Kidney (tissue), 13 donors: ENCODE measurements at regions not wholly inside any gene's neighbourhood (a gene's known extent, or its start where the extent isn't known, plus 50 kb on each side); places are given as distances from the start of the nearest gene placed in this dataset.
"Not testable (repeated sequence)": the region's sequence is repeated elsewhere in the genome, so short reads cannot be mapped to it uniquely, and the experiment has no call there.

Experiments used
- DNase-seq, 5 donors: peaks; one replicate each; pipeline ENCODE4 v3.0.0-alpha.2; 2013 to 2020
- FAIRE-seq: peaks from 2 replicates; lab custom pipeline; 2012; peaks lifted over from hg19 to GRCh38; lab: Jason Lieb, UNC
- H3K27ac ChIP-seq, 2 donors: one replicate each; pipeline ENCODE4 v1.7.0; 2013; ENCODE audit warnings: low read depth in 2 of 2, low read length in 2 of 2, inconsistent platforms in 1 of 2
- H3K27me3 ChIP-seq: one replicate; pipeline ENCODE4 v1.7.1; 2013; ENCODE audit warnings: low read length, inconsistent platforms; ENCODE audit not compliant: control insufficient read depth, insufficient read depth
- H3K36me3 ChIP-seq, 3 donors: one replicate each; pipeline versions ENCODE4 v1.7.0 to v1.7.1; 2013; ENCODE audit warnings: low read length in 3 of 3, control low read depth in 1 of 3, inconsistent platforms in 1 of 3; ENCODE audit not compliant: insufficient read depth in 3 of 3, control insufficient read depth in 2 of 3
- H3K4me1 ChIP-seq, 3 donors: one replicate each; pipeline versions ENCODE4 v1.7.0 to v1.7.1; 2013; ENCODE audit warnings: low read length in 3 of 3, inconsistent platforms in 1 of 3, low read depth in 1 of 3; ENCODE audit not compliant: control insufficient read depth in 2 of 3, insufficient read depth in 2 of 3
- H3K4me3 ChIP-seq, 3 donors: one replicate each; pipeline versions ENCODE4 v1.7.0 to v1.8.1; 2013; ENCODE audit warnings: low read length in 3 of 3, control low read depth in 1 of 3, inconsistent platforms in 1 of 3
- H3K9ac ChIP-seq, 3 donors: one replicate each; pipeline versions ENCODE4 v1.7.0 to v1.7.1; 2013; ENCODE audit warnings: low read length in 3 of 3, control low read depth in 1 of 3, inconsistent platforms in 1 of 3
- H3K9me3 ChIP-seq, 3 donors: one replicate each; pipeline versions ENCODE4 v1.7.0 to v1.7.1; 2013; ENCODE audit warnings: low read length in 3 of 3, control low read depth in 1 of 3, inconsistent platforms in 1 of 3; ENCODE audit not compliant: control insufficient read depth in 2 of 3, insufficient read depth in 1 of 3
- intact Hi-C: fragments of 100-400 bp; cut with DNase I; formaldehyde crosslinking; loops from one replicate; pipeline ENCODE4 v1.11.1; 2022
- TF ChIP-seq, protein P1 (sequence below): IDR thresholded peaks from 3 replicates; pipeline ENCODE4 v1.5.1; 2012; ENCODE audit warnings: mild to moderate bottlenecking, moderate library complexity, borderline replicate concordance; ENCODE audit not compliant: insufficient read depth; ENCODE audit errors: extremely low read depth
- donor health status: control.
- donor health status: control.
- donor health status: control.
- donor health status: control.
- donor health status: control.
- donor health status: DM: yes; HTN: yes; CAD: no.
- donor health status: Normal renal cell carcinoma (clear cell type).

DNA sequence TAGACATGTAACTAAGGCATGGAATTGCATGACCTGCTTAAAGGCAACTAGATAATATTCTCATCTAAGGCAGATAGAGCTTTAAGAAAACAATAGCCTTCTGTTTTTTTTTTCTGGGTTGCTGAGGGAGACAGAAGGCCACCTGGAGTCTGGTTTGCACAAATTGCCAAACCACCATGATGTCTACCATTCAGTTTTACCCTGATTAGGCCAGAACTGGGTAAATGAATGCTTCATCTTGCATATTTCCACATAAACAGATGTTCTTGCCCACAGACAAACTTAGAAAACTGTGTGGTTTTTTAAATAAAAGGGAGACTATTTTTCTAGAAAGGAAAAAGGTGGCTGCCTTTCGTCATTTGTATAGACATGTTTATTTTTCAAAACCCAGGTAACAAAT is 278.7 kb upstream of the PRICKLE1 start:
- no peaks in the 10 kb centered on the region for H3K27me3 ChIP-seq
- FAIRE-seq (no peak), DNase-seq (no peak)
- intact Hi-C loops = no loop called here
- H3K4me1 ChIP-seq = no peaks in the 10 kb centered on the region
- H3K36me3 ChIP-seq = no peaks in the 10 kb centered on the region
- H3K9me3 ChIP-seq = no peaks in the 10 kb centered on the region
- TF ChIP-seq, protein P1, sequence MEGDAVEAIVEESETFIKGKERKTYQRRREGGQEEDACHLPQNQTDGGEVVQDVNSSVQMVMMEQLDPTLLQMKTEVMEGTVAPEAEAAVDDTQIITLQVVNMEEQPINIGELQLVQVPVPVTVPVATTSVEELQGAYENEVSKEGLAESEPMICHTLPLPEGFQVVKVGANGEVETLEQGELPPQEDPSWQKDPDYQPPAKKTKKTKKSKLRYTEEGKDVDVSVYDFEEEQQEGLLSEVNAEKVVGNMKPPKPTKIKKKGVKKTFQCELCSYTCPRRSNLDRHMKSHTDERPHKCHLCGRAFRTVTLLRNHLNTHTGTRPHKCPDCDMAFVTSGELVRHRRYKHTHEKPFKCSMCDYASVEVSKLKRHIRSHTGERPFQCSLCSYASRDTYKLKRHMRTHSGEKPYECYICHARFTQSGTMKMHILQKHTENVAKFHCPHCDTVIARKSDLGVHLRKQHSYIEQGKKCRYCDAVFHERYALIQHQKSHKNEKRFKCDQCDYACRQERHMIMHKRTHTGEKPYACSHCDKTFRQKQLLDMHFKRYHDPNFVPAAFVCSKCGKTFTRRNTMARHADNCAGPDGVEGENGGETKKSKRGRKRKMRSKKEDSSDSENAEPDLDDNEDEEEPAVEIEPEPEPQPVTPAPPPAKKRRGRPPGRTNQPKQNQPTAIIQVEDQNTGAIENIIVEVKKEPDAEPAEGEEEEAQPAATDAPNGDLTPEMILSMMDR = no peak
- H3K9ac ChIP-seq = no peak overlapping the region
- no peak overlapping the region for H3K4me3 ChIP-seq
- H3K27ac ChIP-seq = no peak overlapping the region

DNA sequence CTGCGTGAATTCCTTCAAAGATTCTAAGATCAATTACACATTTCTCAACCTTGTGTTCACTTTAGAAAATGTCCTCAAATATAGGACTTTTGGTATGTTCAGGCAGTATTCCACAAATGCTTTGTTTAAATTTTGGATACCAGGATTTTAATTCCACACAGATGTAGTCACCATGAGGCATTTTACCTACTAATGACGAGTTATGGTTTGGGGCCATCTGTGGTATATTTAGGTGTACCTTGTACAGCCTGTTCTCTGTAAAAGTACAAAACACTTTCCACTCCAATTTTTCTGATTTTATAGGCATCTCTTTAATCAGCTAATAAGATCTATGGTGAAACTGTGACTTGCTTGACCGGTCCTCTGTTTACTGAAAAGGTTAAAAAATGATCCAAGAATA is 275.7 kb upstream of the PRICKLE1 start:
- no peak overlapping the region for H3K27ac ChIP-seq
- intact Hi-C loops = no loop called here
- H3K4me1 ChIP-seq = no peaks in the 10 kb centered on the region
- DNase-seq = no peak
- no peaks in the 10 kb centered on the region for H3K27me3 ChIP-seq
- H3K9ac ChIP-seq = no peak overlapping the region
- FAIRE-seq = no peak
- TF ChIP-seq, protein P1 = no peak
- H3K9me3 ChIP-seq = no peaks in the 10 kb centered on the region
- H3K36me3 ChIP-seq = no peaks in the 10 kb centered on the region
- no peak overlapping the region for H3K4me3 ChIP-seq

DNA sequence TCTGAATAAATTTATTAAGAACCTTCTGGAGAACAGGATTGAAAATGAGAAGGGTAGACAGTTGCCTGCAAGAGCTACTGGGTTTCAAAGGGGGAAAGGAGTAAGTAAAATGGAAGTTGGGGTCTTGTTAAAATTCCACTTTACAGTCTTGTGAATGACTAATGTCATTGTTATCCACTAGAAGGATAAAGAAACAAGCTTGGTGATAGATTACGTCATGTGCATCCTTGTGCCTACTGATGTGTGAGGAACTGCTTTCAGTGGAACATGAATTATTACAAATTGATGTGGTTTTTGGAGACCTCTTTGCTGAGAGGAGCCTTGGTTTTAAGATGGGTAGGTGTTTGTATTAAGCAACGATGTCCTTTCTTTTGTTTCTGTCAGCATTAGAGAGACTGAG is 272.5 kb upstream of the PRICKLE1 start:
- Histone ChIP-seq H3K27me3 (no peaks in the 10 kb centered on the region), H3K36me3 (no peaks in the 10 kb centered on the region), H3K9ac (no peak overlapping the region), H3K27ac (no peak overlapping the region), H3K4me1 (no peaks in the 10 kb centered on the region), H3K9me3 (no peaks in the 10 kb centered on the region), H3K4me3 (no peak overlapping the region)
- intact Hi-C loops = no loop called here
- no peak for FAIRE-seq
- no peak for DNase-seq
- TF ChIP-seq, protein P1 = no peak

DNA sequence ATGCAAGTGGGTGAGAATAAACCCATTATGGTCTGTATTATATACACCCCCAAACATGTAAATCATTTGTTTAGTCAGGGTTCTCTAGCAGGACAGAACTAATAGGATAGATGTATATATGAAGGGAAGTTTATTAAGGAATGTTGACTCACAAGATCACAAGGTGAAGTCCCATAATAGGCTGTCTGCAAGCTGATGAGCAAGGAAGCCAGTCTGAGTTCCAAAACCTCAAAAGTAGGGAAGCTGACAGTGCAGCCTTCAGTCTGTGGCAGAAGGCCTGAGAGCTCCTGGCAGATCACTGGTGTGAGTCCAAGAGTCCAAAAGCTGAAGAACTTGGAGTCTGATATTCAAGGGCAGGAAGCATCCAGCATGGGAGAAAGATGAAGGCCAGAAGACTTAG is 270.8 kb upstream of the PRICKLE1 start:
- H3K27me3 ChIP-seq, FAIRE-seq, H3K36me3 ChIP-seq, intact Hi-C loops, H3K9ac ChIP-seq, H3K4me1 ChIP-seq, DNase-seq, H3K4me3 ChIP-seq, H3K27ac ChIP-seq, H3K9me3 ChIP-seq: not testable (repeated sequence)
